ENCODE measurements at regions not wholly inside any gene's neighbourhood (a gene's known extent, or its start where the extent isn't known, plus 50 kb on each side); places are given as distances from the start of the nearest gene placed in this dataset.
A peak's percentile ranks its signal among the peaks of the same experiment; 100 is the strongest.

- DNase-seq (ENCODE audit: low spot score), result no peak
- in situ Hi-C loops (cut with MboI; ENCODE audit: low sequenced_read_pairs, unreplicated experiment), result no loop called here
- no peak for TF ChIP-seq CTCF (IDR thresholded peaks at IDR 0.05; ENCODE audit: borderline replicate concordance, control extremely low read depth, extremely low read depth, insufficient read depth, missing control alignments)
Measured at GRCh38 chr1:105872817-105873216, 1183.7 kb upstream of the PRMT6 start.

GRCh38 chr1:105874621-105875020 lies 1181.9 kb upstream of the PRMT6 start:
- in situ Hi-C loops (cut with MboI; ENCODE audit: low sequenced_read_pairs, unreplicated experiment), result no loop called here
- DNase-seq (ENCODE audit: low spot score), result peak; percentile 12

GRCh38 chr1:105886309-105886708 lies 1170.2 kb upstream of the PRMT6 start:
- TF ChIP-seq CTCF (IDR thresholded peaks at IDR 0.05; ENCODE audit: borderline replicate concordance, control extremely low read depth, extremely low read depth, insufficient read depth, missing control alignments), result no peak
- no peak for DNase-seq (ENCODE audit: low spot score)
- in situ Hi-C loops (cut with MboI; ENCODE audit: low sequenced_read_pairs, unreplicated experiment), result no loop called here

More at GRCh38 chr1:105874621-105875020, 1181.9 kb upstream of the PRMT6 start:
- no peak for TF ChIP-seq CTCF (IDR thresholded peaks at IDR 0.05; ENCODE audit: borderline replicate concordance, control extremely low read depth, extremely low read depth, insufficient read depth, missing control alignments)

- no peak for DNase-seq (ENCODE audit: low spot score)
- in situ Hi-C loops (cut with MboI; ENCODE audit: low sequenced_read_pairs, unreplicated experiment), result no loop called here
- TF ChIP-seq CTCF (IDR thresholded peaks at IDR 0.05; ENCODE audit: borderline replicate concordance, control extremely low read depth, extremely low read depth, insufficient read depth, missing control alignments), result no peak
Measured at GRCh38 chr1:105891308-105891707, 1165.2 kb upstream of the PRMT6 start.

DNA sequence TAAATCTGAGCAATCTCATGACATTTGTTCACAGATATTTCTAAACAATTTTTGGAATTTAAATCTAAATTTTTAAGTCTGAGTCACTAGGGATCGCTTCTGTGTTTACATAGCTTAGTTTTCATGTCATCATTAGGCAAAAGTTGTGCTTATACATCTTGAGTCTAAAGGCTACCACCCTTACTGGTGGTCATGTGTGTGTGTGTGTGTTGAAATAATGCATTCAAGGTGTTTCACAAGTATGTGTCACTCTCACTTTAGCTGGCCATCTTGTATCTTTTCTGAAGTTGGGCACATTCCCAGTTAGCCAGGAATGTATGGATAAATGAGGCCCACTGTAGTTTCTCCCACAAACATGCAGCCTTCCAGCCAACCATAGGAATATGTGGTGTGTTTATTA lies 1162.5 kb upstream of the PRMT6 start:
- TF ChIP-seq CTCF (IDR thresholded peaks at IDR 0.05; ENCODE audit: borderline replicate concordance, control extremely low read depth, extremely low read depth, insufficient read depth, missing control alignments), result no peak
- in situ Hi-C loops (cut with MboI; ENCODE audit: low sequenced_read_pairs, unreplicated experiment), result no loop called here
- no peak for DNase-seq (ENCODE audit: low spot score)

- TF ChIP-seq CTCF (IDR thresholded peaks at IDR 0.05; ENCODE audit: borderline replicate concordance, control extremely low read depth, extremely low read depth, insufficient read depth, missing control alignments), result no peak
- DNase-seq (ENCODE audit: low spot score), result no peak
- in situ Hi-C loops (cut with MboI; ENCODE audit: low sequenced_read_pairs, unreplicated experiment), result no loop called here
Measured at GRCh38 chr1:105909811-105910210, 1146.7 kb upstream of the PRMT6 start.

DNA sequence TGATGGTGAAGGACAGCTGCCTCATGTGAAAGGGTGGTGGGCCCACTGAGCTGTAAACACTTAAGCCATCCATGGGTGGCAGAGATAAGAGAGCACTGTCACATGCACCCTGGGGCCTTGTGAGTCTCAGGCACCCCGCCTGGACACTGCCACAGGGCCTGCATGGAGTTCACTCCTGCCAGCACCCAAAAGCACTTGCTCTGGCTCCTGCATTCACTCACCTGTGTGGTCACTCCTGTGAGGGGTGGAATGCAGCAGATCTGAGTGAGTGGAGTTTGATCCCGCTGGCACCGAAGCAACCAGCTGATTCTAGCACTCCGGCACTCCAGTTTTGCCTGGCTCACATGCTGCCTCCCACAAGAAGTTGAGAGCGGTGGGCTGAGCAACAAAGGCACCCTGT lies 1142.1 kb upstream of the PRMT6 start:
- in situ Hi-C loops (cut with MboI; ENCODE audit: low sequenced_read_pairs, unreplicated experiment), result no loop called here
- TF ChIP-seq CTCF (IDR thresholded peaks at IDR 0.05; ENCODE audit: borderline replicate concordance, control extremely low read depth, extremely low read depth, insufficient read depth, missing control alignments), result no peak
- no peak for DNase-seq (ENCODE audit: low spot score)

Data from GM13976 (cell line).